ENCODE measurements at regions not wholly inside any gene's neighbourhood (a gene's known extent, or its start where the extent isn't known, plus 50 kb on each side); places are given as distances from the start of the nearest gene placed in this dataset.

DNA sequence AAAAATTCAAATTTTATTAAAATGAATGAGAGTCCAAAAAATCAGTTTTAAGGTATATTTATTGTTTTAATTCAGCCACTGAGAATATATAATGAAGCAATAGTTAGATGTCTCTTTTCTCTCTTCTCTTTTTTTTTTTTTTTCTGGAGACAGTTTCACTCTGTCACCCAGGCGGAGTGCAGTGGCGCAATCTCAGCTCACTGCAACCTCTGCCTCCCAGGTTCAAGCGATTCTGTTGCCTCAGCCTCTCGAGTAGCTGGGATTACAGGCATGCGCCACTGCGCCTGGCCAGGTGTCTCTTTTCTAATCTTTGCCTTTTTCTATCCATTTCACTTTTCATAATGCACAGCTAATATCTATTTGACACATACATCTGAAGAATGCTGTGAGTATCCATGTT lies 307.1 kb upstream of the RGS6 start:
- TF ChIP-seq, protein P1, sequence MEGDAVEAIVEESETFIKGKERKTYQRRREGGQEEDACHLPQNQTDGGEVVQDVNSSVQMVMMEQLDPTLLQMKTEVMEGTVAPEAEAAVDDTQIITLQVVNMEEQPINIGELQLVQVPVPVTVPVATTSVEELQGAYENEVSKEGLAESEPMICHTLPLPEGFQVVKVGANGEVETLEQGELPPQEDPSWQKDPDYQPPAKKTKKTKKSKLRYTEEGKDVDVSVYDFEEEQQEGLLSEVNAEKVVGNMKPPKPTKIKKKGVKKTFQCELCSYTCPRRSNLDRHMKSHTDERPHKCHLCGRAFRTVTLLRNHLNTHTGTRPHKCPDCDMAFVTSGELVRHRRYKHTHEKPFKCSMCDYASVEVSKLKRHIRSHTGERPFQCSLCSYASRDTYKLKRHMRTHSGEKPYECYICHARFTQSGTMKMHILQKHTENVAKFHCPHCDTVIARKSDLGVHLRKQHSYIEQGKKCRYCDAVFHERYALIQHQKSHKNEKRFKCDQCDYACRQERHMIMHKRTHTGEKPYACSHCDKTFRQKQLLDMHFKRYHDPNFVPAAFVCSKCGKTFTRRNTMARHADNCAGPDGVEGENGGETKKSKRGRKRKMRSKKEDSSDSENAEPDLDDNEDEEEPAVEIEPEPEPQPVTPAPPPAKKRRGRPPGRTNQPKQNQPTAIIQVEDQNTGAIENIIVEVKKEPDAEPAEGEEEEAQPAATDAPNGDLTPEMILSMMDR (conservative IDR thresholded peaks at IDR 0.05; ENCODE audit: low read length): no peak
- TF ChIP-seq EZH2phosphoT487 (IDR thresholded peaks at IDR 0.05; ENCODE audit: borderline replicate concordance): no peak

All from Loucy (cell line).